ENCODE measurements at regions not wholly inside any gene's neighbourhood (a gene's known extent, or its start where the extent isn't known, plus 50 kb on each side); places are given as distances from the start of the nearest gene placed in this dataset.
A peak's percentile ranks its signal among the peaks of the same experiment; 100 is the strongest.

GRCh38 chr10:10798102-10798863, 219.4 kb upstream of the CELF2 start:
- dilution Hi-C loops (cut with MboI; ENCODE audit: extremely low pct_ligation_motif_present, low sequenced_read_pairs), result no loop called here
- H3K4me1 ChIP-seq (ENCODE audit: control insufficient read depth, extremely low read depth, insufficient read depth, low read length), result peaks cover 59% of the 10 kb centered on the region
- DNase-seq (ENCODE audit: low read depth, low spot score) (no peak), FAIRE-seq (peak; percentile 32)
- H3K9ac ChIP-seq (ENCODE audit: control insufficient read depth, extremely low read depth, insufficient read depth, low read length), result peak overlapping the region; percentile 82
- H3K79me2 ChIP-seq (ENCODE audit: control insufficient read depth, insufficient read depth, low read length), result peaks cover 3% of the 10 kb centered on the region
- no peaks in the 10 kb centered on the region for H3K9me3 ChIP-seq (ENCODE audit: control insufficient read depth, low read depth, low read length)
- H2AFZ ChIP-seq (ENCODE audit: control insufficient read depth, low read length), result peak overlapping the region; percentile 96
- no peaks in the 10 kb centered on the region for H4K20me1 ChIP-seq (ENCODE audit: control insufficient read depth, extremely low read depth, insufficient read depth, low read length)
- no peaks in the 10 kb centered on the region for H3K27me3 ChIP-seq (ENCODE audit: control insufficient read depth, extremely low read depth, insufficient read depth, low read length)
- H3K27ac ChIP-seq (ENCODE audit: control insufficient read depth, insufficient read depth, low read length), result peak overlapping the region; percentile 78
- H3K36me3 ChIP-seq (ENCODE audit: control insufficient read depth in 2 of 2, extremely low read depth in 1 of 2, insufficient read depth in 2 of 2, low read length in 2 of 2), result no peaks in the 10 kb centered on the region
- H3K9me1 ChIP-seq (ENCODE audit: control insufficient read depth, extremely low read depth, insufficient read depth, low read length), result no peaks in the 10 kb centered on the region
- peak overlapping the region in 2 of 3 experiments; percentile 41 to 47 for H3K4me3 ChIP-seq (ENCODE audit: control insufficient read depth in 2 of 3, extremely low read depth in 1 of 3, insufficient read depth in 2 of 3, low read depth in 1 of 3, low read length in 3 of 3)
- peak overlapping the region; percentile 71 for H3K4me2 ChIP-seq (ENCODE audit: control insufficient read depth, extremely low read depth, insufficient read depth, low read depth, low read length)
- no peak for TF ChIP-seq CTCF (optimal IDR thresholded peaks at IDR 0.05 in 1 of 3, IDR thresholded peaks at IDR 0.05 in 1 of 3, conservative IDR thresholded peaks at IDR 0.05 in 1 of 3; ENCODE audit: extremely low read depth in 1 of 3, insufficient read depth in 2 of 3, low read length in 3 of 3)
- no peak for TF ChIP-seq EZH2 (IDR thresholded peaks at IDR 0.05; ENCODE audit: low read length)

DNA sequence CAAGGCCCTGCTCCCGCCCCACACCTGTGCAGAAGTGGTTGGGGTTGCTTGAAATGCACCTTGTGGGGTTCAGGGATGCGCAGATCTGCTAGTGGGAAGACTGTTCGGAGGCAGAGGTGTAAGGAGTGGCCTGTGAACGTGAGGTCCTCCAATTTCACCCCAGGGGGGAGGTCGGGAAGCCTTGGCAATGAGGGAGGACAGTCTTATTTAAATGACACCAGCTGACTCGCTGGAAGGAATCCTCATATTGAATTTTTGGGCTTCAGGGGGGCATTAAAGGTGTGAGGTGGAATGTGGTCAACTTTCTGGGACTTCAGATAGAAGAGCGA, 218.8 kb upstream of the CELF2 start:
- Histone ChIP-seq H3K4me1 (ENCODE audit: control insufficient read depth, extremely low read depth, insufficient read depth, low read length) (peaks cover 57% of the 10 kb centered on the region), H3K9me3 (ENCODE audit: control insufficient read depth, low read depth, low read length) (no peaks in the 10 kb centered on the region), H2AFZ (ENCODE audit: control insufficient read depth, low read length) (peak overlapping the region; percentile 96), H3K4me2 (ENCODE audit: control insufficient read depth, extremely low read depth, insufficient read depth, low read depth, low read length) (peak overlapping the region; percentile 71), H3K9ac (ENCODE audit: control insufficient read depth, extremely low read depth, insufficient read depth, low read length) (peak overlapping the region; percentile 82), H3K79me2 (ENCODE audit: control insufficient read depth, insufficient read depth, low read length) (no peaks in the 10 kb centered on the region), H3K27me3 (ENCODE audit: control insufficient read depth, extremely low read depth, insufficient read depth, low read length) (no peaks in the 10 kb centered on the region), H3K9me1 (ENCODE audit: control insufficient read depth, extremely low read depth, insufficient read depth, low read length) (no peaks in the 10 kb centered on the region), H3K36me3 (ENCODE audit: control insufficient read depth in 2 of 2, extremely low read depth in 1 of 2, insufficient read depth in 2 of 2, low read length in 2 of 2) (no peaks in the 10 kb centered on the region), H3K27ac (ENCODE audit: control insufficient read depth, insufficient read depth, low read length) (peak overlapping the region; percentile 78), H4K20me1 (ENCODE audit: control insufficient read depth, extremely low read depth, insufficient read depth, low read length) (no peaks in the 10 kb centered on the region), H3K4me3 (ENCODE audit: control insufficient read depth in 2 of 3, extremely low read depth in 1 of 3, insufficient read depth in 2 of 3, low read depth in 1 of 3, low read length in 3 of 3) (peak overlapping the region in 1 of 3 experiments; percentile 47)
- TF ChIP-seq CTCF (optimal IDR thresholded peaks at IDR 0.05 in 1 of 3, IDR thresholded peaks at IDR 0.05 in 1 of 3, conservative IDR thresholded peaks at IDR 0.05 in 1 of 3; ENCODE audit: extremely low read depth in 1 of 3, insufficient read depth in 2 of 3, low read length in 3 of 3) (no peak), EZH2 (IDR thresholded peaks at IDR 0.05; ENCODE audit: low read length) (no peak)
- DNase-seq (ENCODE audit: low read depth, low spot score) (no peak), FAIRE-seq (no peak)
- dilution Hi-C loops (cut with MboI; ENCODE audit: extremely low pct_ligation_motif_present, low sequenced_read_pairs), result no loop called here
